UCSD-AML1 (cell line): ENCODE measurements at regions not wholly inside any gene's neighbourhood (a gene's known extent, or its start where the extent isn't known, plus 50 kb on each side); places are given as distances from the start of the nearest gene placed in this dataset.

Source experiments
- DNase-seq: peaks from one replicate; lab custom pipeline; 2025; ENCODE audit not compliant: unreplicated experiment; lab: John Stamatoyannopoulos, UW

- DNase-seq: no peak
Observed at GRCh38 chr1:235027076-235027861, 101.4 kb downstream of the TOMM20 start.

GRCh38 chr1:235025422-235025984, 103.1 kb downstream of the TOMM20 start:
- DNase-seq: no peak

GRCh38 chr1:235024711-235025421, 103.8 kb downstream of the TOMM20 start:
- DNase-seq: no peak

- DNase-seq: no peak
Observed at GRCh38 chr1:235023711-235024439, 104.8 kb downstream of the TOMM20 start.

- no peak for DNase-seq
Observed at GRCh38 chr1:235022981-235023710, 105.5 kb downstream of the TOMM20 start.

DNA sequence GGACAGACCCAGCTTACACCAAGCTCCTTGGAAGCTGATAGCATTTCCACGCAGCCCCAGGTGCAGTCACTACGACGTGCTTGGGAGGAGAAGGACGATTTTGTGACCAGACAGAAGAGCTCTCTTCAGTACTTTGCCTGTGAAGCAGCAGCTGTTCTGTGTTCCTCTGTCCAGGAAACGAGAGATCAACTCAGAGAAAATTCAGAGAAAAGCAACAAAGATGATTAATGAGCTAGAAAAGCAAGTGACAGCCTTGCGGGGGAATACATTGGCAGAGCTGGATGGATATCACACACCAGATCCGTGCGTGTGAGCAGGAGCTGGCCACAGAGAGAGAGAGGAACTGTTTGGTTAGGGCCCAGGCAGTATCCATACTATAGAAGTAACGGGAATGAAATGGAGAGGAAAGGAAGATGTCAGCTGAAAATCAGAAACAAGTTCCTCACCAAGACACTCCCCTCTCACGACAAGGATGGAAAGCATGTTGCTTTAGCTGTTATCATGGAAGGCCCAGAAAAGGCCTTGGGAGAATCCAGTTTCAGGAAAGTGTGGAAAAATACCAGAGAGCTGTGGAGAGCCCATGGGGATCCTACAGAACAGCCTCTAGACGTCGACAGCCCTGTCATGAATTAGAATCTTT, 106.2 kb downstream of the TOMM20 start:
- DNase-seq: no peak

GRCh38 chr1:235021815-235022214, 106.8 kb downstream of the TOMM20 start:
- DNase-seq: no peak

- no peak for DNase-seq
Observed at GRCh38 chr1:235021321-235021720, 107.3 kb downstream of the TOMM20 start.

DNA sequence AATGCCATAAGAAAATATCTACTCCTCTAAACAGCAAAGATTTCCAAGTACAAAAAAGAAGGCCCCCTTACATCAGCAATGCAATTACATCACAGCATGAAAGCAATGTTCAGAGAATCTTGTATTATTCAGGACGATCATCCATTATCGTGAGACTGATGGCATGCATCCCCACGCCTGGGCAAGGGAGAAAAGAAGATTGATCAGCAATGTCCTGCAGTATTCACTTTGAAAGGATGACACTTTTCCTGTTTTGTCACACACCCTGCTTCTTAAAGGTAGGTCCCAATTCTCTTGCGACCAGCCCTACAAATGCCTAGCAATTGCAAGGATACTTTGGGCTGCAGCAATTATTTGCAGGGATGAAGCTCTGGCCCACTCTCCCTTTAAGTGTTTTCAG, 108.7 kb downstream of the TOMM20 start:
- no peak for DNase-seq

GRCh38 chr1:235019471-235019870, 109.2 kb downstream of the TOMM20 start:
- DNase-seq: no peak

- DNase-seq: no peak
Observed at GRCh38 chr1:235018720-235019444, 109.8 kb downstream of the TOMM20 start.

GRCh38 chr1:235018161-235018560, 110.5 kb downstream of the TOMM20 start:
- DNase-seq: no peak

DNA sequence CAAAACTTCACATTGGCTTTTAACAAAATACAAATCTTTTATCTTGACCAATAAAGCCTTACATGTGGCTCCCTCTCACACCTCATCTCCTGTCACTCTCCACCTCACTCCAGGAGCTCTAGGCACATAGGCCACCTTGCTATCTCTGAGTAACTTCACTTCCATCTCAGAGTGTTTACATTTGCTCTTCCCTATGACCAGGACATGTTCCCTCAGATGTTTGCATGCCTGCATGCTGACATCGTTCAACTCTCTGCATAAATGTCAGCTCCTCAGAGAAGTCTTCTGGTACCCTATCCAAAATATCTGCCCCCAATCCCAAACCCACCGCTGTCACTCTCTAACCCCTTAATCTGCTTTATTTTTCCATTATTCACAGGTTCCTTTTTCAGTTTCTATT, 110.9 kb downstream of the TOMM20 start:
- no peak for DNase-seq

DNA sequence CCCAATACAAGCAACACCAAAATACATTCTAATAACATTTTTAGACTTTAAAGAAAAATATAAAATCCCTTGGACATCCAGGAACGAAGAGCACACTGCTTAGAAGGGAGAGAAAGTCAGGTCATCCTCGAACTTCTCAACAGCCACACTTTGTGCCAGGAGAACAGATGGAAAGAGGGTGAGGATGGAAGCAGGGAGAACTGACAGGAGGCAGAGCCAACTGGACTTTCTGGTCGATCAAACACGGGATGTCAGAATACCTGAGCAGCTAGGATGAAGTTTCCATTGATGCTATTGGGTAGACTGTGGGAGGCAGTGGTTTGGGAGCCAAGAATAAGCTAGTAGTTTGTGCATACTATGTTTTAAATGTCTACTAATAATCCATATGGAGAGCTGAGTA, 111.4 kb downstream of the TOMM20 start:
- DNase-seq: no peak

- DNase-seq: no peak
Observed at GRCh38 chr1:235015291-235015985, 113.2 kb downstream of the TOMM20 start.

DNA sequence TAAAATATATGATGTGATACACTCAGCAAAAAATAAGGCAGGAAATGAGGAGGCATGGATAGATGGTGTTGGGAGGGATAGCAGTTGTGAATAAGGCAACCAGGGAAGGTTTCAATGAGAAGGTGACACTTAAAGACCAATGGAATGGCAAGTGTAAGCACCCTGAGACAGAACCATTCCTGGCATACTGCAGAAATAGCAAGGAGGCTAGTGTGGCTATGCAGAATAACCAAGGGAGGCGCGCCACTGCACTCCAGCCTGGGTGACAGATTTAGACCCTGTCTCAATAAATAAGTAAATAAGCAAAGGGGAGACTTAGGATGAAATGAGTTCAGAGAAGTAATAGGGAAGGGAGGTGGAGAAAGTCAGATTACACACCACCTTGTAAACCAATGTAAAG, 113.9 kb downstream of the TOMM20 start:
- no peak for DNase-seq

GRCh38 chr1:235013512-235013911, 115.1 kb downstream of the TOMM20 start:
- DNase-seq: no peak

GRCh38 chr1:235012436-235013210, 116.0 kb downstream of the TOMM20 start:
- DNase-seq: no peak
